ENCODE measurements at regions not wholly inside any gene's neighbourhood (a gene's known extent, or its start where the extent isn't known, plus 50 kb on each side); places are given as distances from the start of the nearest gene placed in this dataset.

DNA sequence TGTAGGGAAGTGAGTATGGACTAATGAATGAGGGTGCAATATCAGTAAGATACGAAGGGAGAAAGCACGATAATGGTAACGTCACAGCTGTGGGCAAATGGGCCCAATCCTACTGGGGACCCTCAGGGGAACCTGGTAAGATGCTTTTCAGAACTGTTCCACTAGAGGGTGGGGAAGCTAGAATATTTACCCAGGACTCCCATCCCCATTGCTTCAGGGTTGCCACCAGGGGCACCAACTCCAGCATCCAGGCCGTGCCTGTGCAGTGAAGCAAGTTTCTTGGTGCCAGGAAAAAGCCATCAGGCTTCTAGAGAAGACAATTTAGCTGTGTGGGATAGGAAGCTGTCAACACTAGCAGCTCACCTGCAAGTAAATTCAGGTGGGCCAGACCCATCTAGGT, 409.3 kb downstream of the AGTPBP1 start:
- Histone ChIP-seq H3K9me2 (ENCODE audit: insufficient read depth, low read length) (no peaks in the 10 kb centered on the region), H3K79me2 (replicated peaks; ENCODE audit: insufficient read depth, low read length) (no peaks in the 10 kb centered on the region), H3F3A (ENCODE audit: insufficient read depth, low read length, poor library complexity, severe bottlenecking) (no peaks in the 10 kb centered on the region), H3K4me2 (ENCODE audit: low read length) (no peak overlapping the region), H2AFZ (ENCODE audit: low read depth, low read length) (no peak overlapping the region), H3K9ac (ENCODE audit: low read length) (no peak overlapping the region), H3K9me3 (ENCODE audit: low read length) (no peaks in the 10 kb centered on the region), H3K4me3 (ENCODE audit: low read length) (no peak overlapping the region), H3K27me3 (ENCODE audit: insufficient read depth, low read depth, low read length) (no peaks in the 10 kb centered on the region), H4K20me1 (ENCODE audit: insufficient read depth) (no peaks in the 10 kb centered on the region), H3K36me3 (ENCODE audit: insufficient read depth, low read length) (no peaks in the 10 kb centered on the region), H3K27ac (ENCODE audit: low read length) (no peak overlapping the region)
- TF ChIP-seq EP300 (conservative IDR thresholded peaks at IDR 0.05; ENCODE audit: poor library complexity, severe bottlenecking) (no peak), TAF1 (IDR thresholded peaks at IDR 0.05; ENCODE audit: low read depth) (no peak), MXI1 (conservative IDR thresholded peaks at IDR 0.05; ENCODE audit: poor library complexity, severe bottlenecking) (no peak), SMC3 (conservative IDR thresholded peaks at IDR 0.05; ENCODE audit: poor library complexity) (no peak), POLR2AphosphoS5 (IDR thresholded peaks at IDR 0.05) (no peak), CTCF (IDR thresholded peaks at IDR 0.05; ENCODE audit: poor library complexity, severe bottlenecking) (no peak), EZH2 (IDR thresholded peaks at IDR 0.05; ENCODE audit: borderline replicate concordance, insufficient read depth, low read length, poor library complexity, severe bottlenecking) (no peak), RAD21 (conservative IDR thresholded peaks at IDR 0.05) (no peak)
- TF ChIP-seq, protein P1, sequence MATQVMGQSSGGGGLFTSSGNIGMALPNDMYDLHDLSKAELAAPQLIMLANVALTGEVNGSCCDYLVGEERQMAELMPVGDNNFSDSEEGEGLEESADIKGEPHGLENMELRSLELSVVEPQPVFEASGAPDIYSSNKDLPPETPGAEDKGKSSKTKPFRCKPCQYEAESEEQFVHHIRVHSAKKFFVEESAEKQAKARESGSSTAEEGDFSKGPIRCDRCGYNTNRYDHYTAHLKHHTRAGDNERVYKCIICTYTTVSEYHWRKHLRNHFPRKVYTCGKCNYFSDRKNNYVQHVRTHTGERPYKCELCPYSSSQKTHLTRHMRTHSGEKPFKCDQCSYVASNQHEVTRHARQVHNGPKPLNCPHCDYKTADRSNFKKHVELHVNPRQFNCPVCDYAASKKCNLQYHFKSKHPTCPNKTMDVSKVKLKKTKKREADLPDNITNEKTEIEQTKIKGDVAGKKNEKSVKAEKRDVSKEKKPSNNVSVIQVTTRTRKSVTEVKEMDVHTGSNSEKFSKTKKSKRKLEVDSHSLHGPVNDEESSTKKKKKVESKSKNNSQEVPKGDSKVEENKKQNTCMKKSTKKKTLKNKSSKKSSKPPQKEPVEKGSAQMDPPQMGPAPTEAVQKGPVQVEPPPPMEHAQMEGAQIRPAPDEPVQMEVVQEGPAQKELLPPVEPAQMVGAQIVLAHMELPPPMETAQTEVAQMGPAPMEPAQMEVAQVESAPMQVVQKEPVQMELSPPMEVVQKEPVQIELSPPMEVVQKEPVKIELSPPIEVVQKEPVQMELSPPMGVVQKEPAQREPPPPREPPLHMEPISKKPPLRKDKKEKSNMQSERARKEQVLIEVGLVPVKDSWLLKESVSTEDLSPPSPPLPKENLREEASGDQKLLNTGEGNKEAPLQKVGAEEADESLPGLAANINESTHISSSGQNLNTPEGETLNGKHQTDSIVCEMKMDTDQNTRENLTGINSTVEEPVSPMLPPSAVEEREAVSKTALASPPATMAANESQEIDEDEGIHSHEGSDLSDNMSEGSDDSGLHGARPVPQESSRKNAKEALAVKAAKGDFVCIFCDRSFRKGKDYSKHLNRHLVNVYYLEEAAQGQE (IDR thresholded peaks at IDR 0.05; ENCODE audit: borderline replicate concordance), result no peak

- Histone ChIP-seq H3K4me3 (ENCODE audit: low read length) (no peak overlapping the region), H3K9me3 (ENCODE audit: low read length) (no peaks in the 10 kb centered on the region), H4K20me1 (ENCODE audit: insufficient read depth) (no peaks in the 10 kb centered on the region), H3K36me3 (ENCODE audit: insufficient read depth, low read length) (no peaks in the 10 kb centered on the region), H3K4me2 (ENCODE audit: low read length) (no peak overlapping the region), H3K27ac (ENCODE audit: low read length) (no peak overlapping the region), H3K27me3 (ENCODE audit: insufficient read depth, low read depth, low read length) (no peaks in the 10 kb centered on the region), H3K79me2 (replicated peaks; ENCODE audit: insufficient read depth, low read length) (no peaks in the 10 kb centered on the region), H3K9ac (ENCODE audit: low read length) (no peak overlapping the region), H3K9me2 (ENCODE audit: insufficient read depth, low read length) (no peaks in the 10 kb centered on the region), H3F3A (ENCODE audit: insufficient read depth, low read length, poor library complexity, severe bottlenecking) (no peaks in the 10 kb centered on the region), H2AFZ (ENCODE audit: low read depth, low read length) (no peak overlapping the region)
- no peak for TF ChIP-seq SMC3 (conservative IDR thresholded peaks at IDR 0.05; ENCODE audit: poor library complexity)
- no peak for TF ChIP-seq POLR2AphosphoS5 (IDR thresholded peaks at IDR 0.05)
- TF ChIP-seq CTCF (IDR thresholded peaks at IDR 0.05; ENCODE audit: poor library complexity, severe bottlenecking), result no peak
- no peak for TF ChIP-seq EP300 (conservative IDR thresholded peaks at IDR 0.05; ENCODE audit: poor library complexity, severe bottlenecking)
- TF ChIP-seq RAD21 (conservative IDR thresholded peaks at IDR 0.05), result no peak
- no peak for TF ChIP-seq EZH2 (IDR thresholded peaks at IDR 0.05; ENCODE audit: borderline replicate concordance, insufficient read depth, low read length, poor library complexity, severe bottlenecking)
- TF ChIP-seq TAF1 (IDR thresholded peaks at IDR 0.05; ENCODE audit: low read depth), result no peak
- TF ChIP-seq, protein P1 (IDR thresholded peaks at IDR 0.05; ENCODE audit: borderline replicate concordance), result no peak
- no peak for TF ChIP-seq MXI1 (conservative IDR thresholded peaks at IDR 0.05; ENCODE audit: poor library complexity, severe bottlenecking)
Observed at GRCh38 chr9:85331626-85332025, 410.1 kb downstream of the AGTPBP1 start.
